Naive thymus-derived CD4-positive, alpha-beta T cell (primary cell): ENCODE measurements at regions not wholly inside any gene's neighbourhood (a gene's known extent, or its start where the extent isn't known, plus 50 kb on each side); places are given as distances from the start of the nearest gene placed in this dataset.

Experiments
- ATAC-seq: fragments of 150-1000 bp; cut with Tn5 transposase; 2 replicates; pipeline ENCODE4 v1.10.0; 2021; ENCODE audit warnings: mild to moderate bottlenecking, moderate library complexity
- CTCF ChIA-PET: fragments of 350-600 bp; sonication (Branson Sonifier 250); formaldehyde crosslinking; loops from one replicate; lab custom pipeline; 2021; ENCODE audit warnings: antibody characterized with exemption; lab: Charles Lee
- POLR2A ChIA-PET: fragments of 350-600 bp; sonication (Branson Sonifier 250); formaldehyde crosslinking; loops from one replicate; lab custom pipeline; 2021; ENCODE audit warnings: antibody characterized with exemption, inconsistent platforms; lab: Charles Lee
- DNase-seq, 9 donors: peaks; one replicate each; pipeline versions ENCODE4 v3.0.0 to v3.0.0-alpha.2; 2020 to 2022; ENCODE audit warnings: mixed read lengths in 1 of 9
- H3K27ac ChIP-seq: one replicate; pipeline ENCODE4 v1.7.0; 2013; ENCODE audit warnings: mild to moderate bottlenecking, low read depth, low read length, moderate library complexity
- H3K27me3 ChIP-seq, 2 donors: one replicate each; pipeline ENCODE4 v1.7.0; 2013; ENCODE audit warnings: low read length in 2 of 2, mild to moderate bottlenecking in 2 of 2, moderate library complexity in 2 of 2; ENCODE audit not compliant: control insufficient read depth in 2 of 2, insufficient read depth in 2 of 2
- H3K36me3 ChIP-seq, 3 experiments: 1 replicate in 2 of 3; 2 replicates in 1 of 3; pipeline ENCODE4 v1.7.0; 2013; ENCODE audit warnings: low read length in 3 of 3, mild to moderate bottlenecking in 3 of 3, moderate library complexity in 1 of 3; ENCODE audit not compliant: insufficient read depth in 3 of 3, control insufficient read depth in 2 of 3
- H3K4me1 ChIP-seq, 2 donors: one replicate each; pipeline ENCODE4 v1.7.0; 2013; ENCODE audit warnings: low read length in 2 of 2, mild to moderate bottlenecking in 2 of 2, moderate library complexity in 1 of 2; ENCODE audit not compliant: control insufficient read depth in 2 of 2, insufficient read depth in 2 of 2
- H3K4me3 ChIP-seq: 2 replicates; pipeline ENCODE4 v1.7.0; 2013; ENCODE audit warnings: mild to moderate bottlenecking, low read length
- H3K9me3 ChIP-seq, 3 experiments: 1 replicate in 2 of 3; 2 replicates in 1 of 3; pipeline ENCODE4 v1.7.0; 2013; ENCODE audit warnings: low read length in 3 of 3; ENCODE audit not compliant: control insufficient read depth in 2 of 3
- H3K27ac Mint-ChIP-seq, 9 donors: one replicate each; pipeline ENCODE4 v1.8.0; 2020 to 2022; ENCODE audit warnings: mixed read lengths in 9 of 9, mild to moderate bottlenecking in 8 of 9, moderate library complexity in 5 of 9, inconsistent platforms in 2 of 9
- H3K27me3 Mint-ChIP-seq, 5 donors: one replicate each; pipeline ENCODE4 v1.8.0; 2021 to 2022; ENCODE audit warnings: mixed read lengths in 5 of 5, mild to moderate bottlenecking in 1 of 5
- H3K36me3 Mint-ChIP-seq, 5 donors: one replicate each; pipeline ENCODE4 v1.8.0; 2020 to 2022; ENCODE audit warnings: mixed read lengths in 5 of 5, mild to moderate bottlenecking in 3 of 5, inconsistent platforms in 1 of 5
- H3K4me1 Mint-ChIP-seq, 7 donors: one replicate each; pipeline ENCODE4 v1.8.0; 2020 to 2022; ENCODE audit warnings: mixed read lengths in 7 of 7, mild to moderate bottlenecking in 3 of 7, inconsistent platforms in 1 of 7
- H3K4me3 Mint-ChIP-seq, 10 donors: one replicate each; pipeline ENCODE4 v1.8.0; 2020 to 2022; ENCODE audit warnings: mild to moderate bottlenecking in 10 of 10, mixed read lengths in 10 of 10, moderate library complexity in 6 of 10, inconsistent platforms in 2 of 10
- H3K9me3 Mint-ChIP-seq, 11 donors: one replicate each; pipeline ENCODE4 v1.8.0; 2020 to 2022; ENCODE audit warnings: mixed read lengths in 11 of 11, mild to moderate bottlenecking in 4 of 11, inconsistent platforms in 1 of 11, moderate library complexity in 1 of 11
- intact Hi-C, 2 donors: fragments of 100-400 bp; cut with micrococcal nuclease; formaldehyde crosslinking; loops; one replicate each; pipeline ENCODE4 v1.15.1; 2023

DNA sequence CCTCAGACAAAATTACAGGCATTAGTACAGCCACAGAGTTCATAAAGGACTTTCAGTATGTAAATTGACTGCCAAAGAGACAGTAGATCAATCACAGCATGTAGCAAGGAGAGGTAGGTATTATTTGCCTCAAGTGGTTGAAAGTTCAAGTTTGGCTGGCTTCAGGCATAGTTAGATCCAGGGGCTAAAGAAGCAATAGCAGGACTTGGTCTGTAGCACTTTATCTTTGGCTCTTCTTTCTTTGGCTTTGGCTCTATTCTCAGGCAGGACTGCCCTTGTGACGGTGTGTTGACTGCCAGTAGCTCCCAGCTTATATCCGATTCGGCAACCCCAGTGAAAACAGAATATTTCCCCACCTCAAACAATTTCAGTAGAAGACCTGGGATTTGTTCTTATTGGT lies 346.0 kb upstream of the TBX3 start:
- Mint-ChIP-seq H3K9me3 (peaks cover 0 to 18% (median 6%) of the 10 kb centered on the region in 11 donors), H3K27me3 (no peaks in the 10 kb centered on the region), H3K4me3 (no peak overlapping the region), H3K36me3 (no peaks in the 10 kb centered on the region), H3K27ac (no peak overlapping the region), H3K4me1 (no peaks in the 10 kb centered on the region)
- H3K9me3 ChIP-seq: no peaks in the 10 kb centered on the region
- no peaks in the 10 kb centered on the region for H3K36me3 ChIP-seq
- intact Hi-C loops: no loop called here
- no peaks in the 10 kb centered on the region for H3K4me1 ChIP-seq
- ChIA-PET CTCF (no interaction called here), POLR2A (no interaction called here)
- no peak overlapping the region for H3K4me3 ChIP-seq
- no peaks in the 10 kb centered on the region for H3K27me3 ChIP-seq
- DNase-seq: no peak
- ATAC-seq: no peak
- H3K27ac ChIP-seq: no peak overlapping the region

- H3K36me3 Mint-ChIP-seq: no peaks in the 10 kb centered on the region
- H3K4me1 ChIP-seq: no peaks in the 10 kb centered on the region
- H3K4me3 ChIP-seq: no peak overlapping the region
- no peaks in the 10 kb centered on the region for H3K36me3 ChIP-seq
- H3K27ac ChIP-seq: no peak overlapping the region
- peaks cover 0 to 3% (median 0%) of the 10 kb centered on the region in 5 donors for H3K27me3 Mint-ChIP-seq
- H3K9me3 Mint-ChIP-seq: peaks cover 1 to 22% (median 10%) of the 10 kb centered on the region in 11 donors
- no peak overlapping the region for H3K4me3 Mint-ChIP-seq
- no peaks in the 10 kb centered on the region for H3K4me1 Mint-ChIP-seq
- CTCF ChIA-PET: no interaction called here
- POLR2A ChIA-PET: no interaction called here
- ATAC-seq (no peak), DNase-seq (no peak)
- intact Hi-C loops: no loop called here
- no peak overlapping the region for H3K27ac Mint-ChIP-seq
- no peaks in the 10 kb centered on the region for H3K27me3 ChIP-seq
- H3K9me3 ChIP-seq: peaks cover 0 to 4% (median 0%) of the 10 kb centered on the region in 3 experiments
These were observed 340.6 kb upstream of the TBX3 start for GRCh38 chr12:115024531-115024930.

DNA sequence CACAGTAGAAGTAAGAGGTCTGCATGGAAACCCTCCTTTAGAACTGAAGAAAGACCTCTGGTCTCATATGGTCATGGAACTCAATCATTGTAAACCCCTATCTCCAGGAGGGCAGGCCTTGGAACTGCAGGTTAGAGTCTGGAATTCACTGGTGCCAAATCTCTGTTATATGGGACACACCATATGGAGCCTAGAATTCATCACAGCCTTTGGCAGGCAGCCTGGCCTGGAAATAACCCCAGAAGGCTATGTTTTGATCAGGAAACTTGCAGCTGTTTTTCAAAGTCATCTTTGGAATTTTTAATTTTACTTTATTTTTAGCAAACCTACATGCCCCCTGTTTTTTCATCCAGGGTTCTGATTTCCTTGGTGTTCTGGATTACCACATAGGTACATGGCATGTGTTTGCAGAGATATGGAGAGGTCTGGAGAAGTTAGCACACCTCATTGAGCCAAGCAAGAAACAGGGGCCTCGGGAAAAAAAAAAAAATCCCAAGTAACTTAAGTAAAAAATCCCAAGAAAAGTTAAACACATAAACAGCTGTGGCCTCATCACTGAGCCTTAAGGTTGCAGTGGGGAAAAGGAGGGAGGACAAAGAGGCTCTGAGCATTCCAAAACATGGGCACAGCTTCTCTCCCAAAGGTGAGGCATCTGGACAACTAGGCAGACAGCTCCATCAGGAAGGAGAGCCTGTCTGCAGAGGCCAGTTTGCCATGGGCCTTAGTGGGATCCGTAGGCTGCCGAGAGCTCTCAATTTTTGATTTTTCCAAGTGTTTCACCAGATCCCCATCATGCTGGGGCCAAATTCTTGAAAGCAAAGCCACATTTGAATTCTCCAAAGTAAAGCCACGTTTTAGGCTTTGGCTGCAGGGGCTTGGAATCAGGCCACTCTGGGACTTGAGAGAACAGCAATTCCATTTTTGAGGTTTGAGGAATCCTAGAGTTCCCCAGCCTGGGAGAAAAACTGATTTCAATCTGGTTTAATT lies 339.6 kb upstream of the TBX3 start:
- no peaks in the 10 kb centered on the region for H3K36me3 ChIP-seq
- ChIA-PET POLR2A (no interaction called here), CTCF (no interaction called here)
- no peak overlapping the region for H3K27ac ChIP-seq
- H3K4me3 Mint-ChIP-seq: no peak overlapping the region
- peaks cover 0 to 19% (median 11%) of the 10 kb centered on the region in 11 donors for H3K9me3 Mint-ChIP-seq
- no peaks in the 10 kb centered on the region for H3K4me1 ChIP-seq
- no peaks in the 10 kb centered on the region for H3K27me3 ChIP-seq
- no peak overlapping the region for H3K27ac Mint-ChIP-seq
- no peaks in the 10 kb centered on the region for H3K4me1 Mint-ChIP-seq
- peaks cover 0 to 4% (median 0%) of the 10 kb centered on the region in 3 experiments for H3K9me3 ChIP-seq
- no peak overlapping the region for H3K4me3 ChIP-seq
- no peaks in the 10 kb centered on the region for H3K36me3 Mint-ChIP-seq
- no peak for ATAC-seq
- intact Hi-C loops: no loop called here
- H3K27me3 Mint-ChIP-seq: peaks cover 0 to 3% (median 0%) of the 10 kb centered on the region in 5 donors
- DNase-seq: no peak

- no peak overlapping the region for H3K27ac ChIP-seq
- no peak for ATAC-seq
- H3K4me1 ChIP-seq: no peaks in the 10 kb centered on the region
- DNase-seq: no peak
- H3K9me3 ChIP-seq: peaks cover 0 to 4% (median 0%) of the 10 kb centered on the region in 3 experiments
- Mint-ChIP-seq H3K36me3 (no peaks in the 10 kb centered on the region), H3K27me3 (peaks cover 0 to 6% (median 0%) of the 10 kb centered on the region in 5 donors), H3K4me3 (no peak overlapping the region), H3K4me1 (no peaks in the 10 kb centered on the region), H3K27ac (no peak overlapping the region), H3K9me3 (peaks cover 1 to 25% (median 11%) of the 10 kb centered on the region in 11 donors)
- POLR2A ChIA-PET: no interaction called here
- H3K36me3 ChIP-seq: no peaks in the 10 kb centered on the region
- CTCF ChIA-PET: no interaction called here
- no peaks in the 10 kb centered on the region for H3K27me3 ChIP-seq
- no peak overlapping the region for H3K4me3 ChIP-seq
- intact Hi-C loops: no loop called here
These were observed 336.1 kb upstream of the TBX3 start for GRCh38 chr12:115020091-115020490.

- intact Hi-C loops: no loop called here
- Mint-ChIP-seq H3K27me3 (peaks cover 0 to 8% (median 0%) of the 10 kb centered on the region in 5 donors), H3K27ac (no peak overlapping the region)
These were observed 333.4 kb upstream of the TBX3 start for GRCh38 chr12:115017346-115017745.

DNA sequence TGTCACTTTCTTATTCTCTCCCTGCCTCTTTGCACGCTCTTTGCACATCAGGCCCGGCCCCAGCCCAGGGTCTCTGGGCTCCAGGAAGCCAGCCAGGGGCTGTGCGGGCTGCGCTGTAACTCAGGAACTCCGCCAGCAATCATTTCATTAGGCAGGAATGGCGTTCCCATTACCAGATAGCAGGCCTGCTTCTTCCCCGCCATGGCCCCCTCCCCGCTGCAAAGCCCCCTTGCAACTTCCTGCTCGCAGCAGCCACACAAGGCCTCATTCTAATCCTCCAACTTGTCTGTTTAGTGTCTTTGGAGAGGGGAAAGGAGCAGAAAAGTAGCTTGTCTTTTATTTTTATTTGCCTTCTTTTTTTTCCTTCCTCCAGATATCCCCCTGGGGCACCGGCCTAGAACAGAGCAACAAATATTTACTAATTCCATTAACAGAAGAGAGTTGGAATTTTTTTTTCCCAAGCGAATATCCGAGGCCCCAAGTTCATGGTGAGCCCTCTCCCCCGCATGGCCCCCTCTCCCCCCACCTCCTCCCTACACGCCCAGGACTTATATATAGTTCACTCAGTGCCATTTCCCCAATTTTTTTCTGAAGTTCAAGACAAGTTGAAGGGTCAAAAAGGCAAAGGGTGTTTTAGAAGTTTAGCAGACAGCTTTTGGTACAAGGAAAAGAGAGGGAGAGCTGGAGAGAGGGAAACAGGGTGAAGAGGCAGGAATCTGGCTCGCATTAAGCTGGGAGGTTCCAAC lies 329.4 kb upstream of the TBX3 start:
- ATAC-seq: no peak
- ChIA-PET CTCF (no interaction called here), POLR2A (no interaction called here)
- no peaks in the 10 kb centered on the region for H3K9me3 ChIP-seq
- H3K36me3 Mint-ChIP-seq: peaks cover 0 to 6% (median 0%) of the 10 kb centered on the region in 5 donors
- H3K4me1 ChIP-seq: no peaks in the 10 kb centered on the region
- no peaks in the 10 kb centered on the region for H3K36me3 ChIP-seq
- H3K27me3 Mint-ChIP-seq: peaks cover 0 to 8% (median 0%) of the 10 kb centered on the region in 5 donors
- no peaks in the 10 kb centered on the region for H3K27me3 ChIP-seq
- intact Hi-C loops: no loop called here
- H3K4me1 Mint-ChIP-seq: no peaks in the 10 kb centered on the region
- H3K27ac Mint-ChIP-seq: no peak overlapping the region
- DNase-seq: no peak
- H3K4me3 ChIP-seq: no peak overlapping the region
- no peak overlapping the region for H3K27ac ChIP-seq
- peaks cover 0 to 20% (median 8%) of the 10 kb centered on the region in 11 donors for H3K9me3 Mint-ChIP-seq
- H3K4me3 Mint-ChIP-seq: no peak overlapping the region

More at GRCh38 chr12:115017346-115017745, 333.4 kb upstream of the TBX3 start:
- ATAC-seq (no peak), DNase-seq (no peak)
- Histone ChIP-seq H3K27ac (no peak overlapping the region), H3K36me3 (no peaks in the 10 kb centered on the region), H3K4me1 (no peaks in the 10 kb centered on the region), H3K27me3 (no peaks in the 10 kb centered on the region), H3K4me3 (no peak overlapping the region), H3K9me3 (peaks cover 0 to 3% (median 0%) of the 10 kb centered on the region in 3 experiments)
- no peak overlapping the region for H3K4me3 Mint-ChIP-seq
- ChIA-PET POLR2A (no interaction called here), CTCF (no interaction called here)
- H3K36me3 Mint-ChIP-seq: peaks cover 0 to 6% (median 0%) of the 10 kb centered on the region in 5 donors
- no peaks in the 10 kb centered on the region for H3K4me1 Mint-ChIP-seq
- peaks cover 3 to 33% (median 10%) of the 10 kb centered on the region in 11 donors for H3K9me3 Mint-ChIP-seq
